Testis (tissue), 2 donors: ENCODE measurements at regions not wholly inside any gene's neighbourhood (a gene's known extent, or its start where the extent isn't known, plus 50 kb on each side); places are given as distances from the start of the nearest gene placed in this dataset.
"Not testable (repeated sequence)": the region's sequence is repeated elsewhere in the genome, so short reads cannot be mapped to it uniquely, and the experiment has no call there.

ENCODE experiments used
- DNase-seq: peaks from one replicate; pipeline ENCODE4 v3.0.0-alpha.2; 2019
- H3K27ac ChIP-seq, 2 donors: fragments of 200-600 bp; sonication (generic); one replicate each; pipeline ENCODE4 v1.5.1; 2019
- H3K27me3 ChIP-seq: fragments of 200-600 bp; sonication (generic); one replicate; pipeline ENCODE4 v1.5.1; 2019
- H3K36me3 ChIP-seq: fragments of 200-600 bp; sonication (generic); one replicate; pipeline ENCODE4 v1.5.1; 2017; ENCODE audit warnings: low read depth; ENCODE audit errors: missing control alignments
- H3K4me1 ChIP-seq: fragments of 200-600 bp; sonication (generic); one replicate; pipeline ENCODE4 v1.5.1; 2019
- H3K4me3 ChIP-seq, 2 donors: fragments of 200-600 bp; sonication (generic); one replicate each; pipeline ENCODE4 v1.5.1; 2017 to 2019
- H3K9me3 ChIP-seq: fragments of 200-600 bp; sonication (generic); one replicate; pipeline ENCODE4 v1.5.1; 2017
- POLR2A ChIP-seq: fragments of 450-650 bp; IDR thresholded peaks from one replicate; pipeline ENCODE4 v1.6.1; 2017; ENCODE audit warnings: antibody characterized with exemption, mild to moderate bottlenecking, moderate library complexity
- WGBS, 2 donors: methylation state at CpG; one replicate each; pipeline ENCODE4 v1.1.5; 2018; 5-methylcytosine and 5-hydroxymethylcytosine counted together
- intact Hi-C: fragments of 100-400 bp; cut with DNase I; formaldehyde crosslinking; loops from one replicate; pipeline ENCODE4 v1.15.1; 2023; ENCODE audit warnings: low total_unique reads
- TF ChIP-seq, protein P1 (sequence below), 3 experiments: fragments of 450-650 bp in 2 of 3; fragments of 200-600 bp in 1 of 3; sonication (generic) in 1 of 3; IDR thresholded peaks; one replicate each; pipeline ENCODE4 v1.5.1; 2016 to 2019; ENCODE audit warnings: antibody characterized with exemption in 3 of 3, mild to moderate bottlenecking in 2 of 3, moderate library complexity in 1 of 3

- no peak for DNase-seq
- no peak for TF ChIP-seq POLR2A
- TF ChIP-seq, protein P1, sequence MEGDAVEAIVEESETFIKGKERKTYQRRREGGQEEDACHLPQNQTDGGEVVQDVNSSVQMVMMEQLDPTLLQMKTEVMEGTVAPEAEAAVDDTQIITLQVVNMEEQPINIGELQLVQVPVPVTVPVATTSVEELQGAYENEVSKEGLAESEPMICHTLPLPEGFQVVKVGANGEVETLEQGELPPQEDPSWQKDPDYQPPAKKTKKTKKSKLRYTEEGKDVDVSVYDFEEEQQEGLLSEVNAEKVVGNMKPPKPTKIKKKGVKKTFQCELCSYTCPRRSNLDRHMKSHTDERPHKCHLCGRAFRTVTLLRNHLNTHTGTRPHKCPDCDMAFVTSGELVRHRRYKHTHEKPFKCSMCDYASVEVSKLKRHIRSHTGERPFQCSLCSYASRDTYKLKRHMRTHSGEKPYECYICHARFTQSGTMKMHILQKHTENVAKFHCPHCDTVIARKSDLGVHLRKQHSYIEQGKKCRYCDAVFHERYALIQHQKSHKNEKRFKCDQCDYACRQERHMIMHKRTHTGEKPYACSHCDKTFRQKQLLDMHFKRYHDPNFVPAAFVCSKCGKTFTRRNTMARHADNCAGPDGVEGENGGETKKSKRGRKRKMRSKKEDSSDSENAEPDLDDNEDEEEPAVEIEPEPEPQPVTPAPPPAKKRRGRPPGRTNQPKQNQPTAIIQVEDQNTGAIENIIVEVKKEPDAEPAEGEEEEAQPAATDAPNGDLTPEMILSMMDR (IDR thresholded peaks at IDR 0.05) = no peak
Measured at GRCh38 chr10:25105262-25105661, 69.5 kb upstream of the GPR158 start.

GRCh38 chr10:25105743-25106260 is 69.0 kb upstream of the GPR158 start:
- Histone ChIP-seq H3K27ac (no peak overlapping the region), H3K4me1 (no peaks in the 10 kb centered on the region), H3K36me3 (no peaks in the 10 kb centered on the region), H3K9me3 (no peaks in the 10 kb centered on the region), H3K27me3 (no peaks in the 10 kb centered on the region), H3K4me3 (no peak overlapping the region)
- TF ChIP-seq POLR2A = no peak
- TF ChIP-seq, protein P1 (IDR thresholded peaks at IDR 0.05) = no peak
- intact Hi-C loops = no loop called here
- WGBS, 2 donors = 42 to 56% methylated on average over 5 of the region's 5 CpGs
- no peak for DNase-seq

More at GRCh38 chr10:25105262-25105661, 69.5 kb upstream of the GPR158 start:
- H3K27me3 ChIP-seq = no peaks in the 10 kb centered on the region
- H3K36me3 ChIP-seq = no peaks in the 10 kb centered on the region
- intact Hi-C loops = no loop called here
- no peaks in the 10 kb centered on the region for H3K4me1 ChIP-seq
- no peak overlapping the region for H3K27ac ChIP-seq
- no peak overlapping the region for H3K4me3 ChIP-seq
- H3K9me3 ChIP-seq = no peaks in the 10 kb centered on the region
- 79 to 83% methylated on average over 2 of the region's 2 CpGs for WGBS, 2 donors

- intact Hi-C loops = no loop called here
- H3K4me1 ChIP-seq = no peaks in the 10 kb centered on the region
- 91 to 93% methylated on average over 2 of the region's 2 CpGs for WGBS, 2 donors
Measured at GRCh38 chr10:25107756-25108155, 67.0 kb upstream of the GPR158 start.

GRCh38 chr10:25109896-25110295 is 64.9 kb upstream of the GPR158 start:
- H3K9me3 ChIP-seq, H3K27ac ChIP-seq, H3K4me3 ChIP-seq, H3K4me1 ChIP-seq, intact Hi-C loops, H3K27me3 ChIP-seq, DNase-seq, H3K36me3 ChIP-seq: not testable (repeated sequence)
- 93 to 94% methylated on average over 7 of the region's 7 CpGs for whole genome bisulfite sequencing, 2 donors

More at GRCh38 chr10:25107756-25108155, 67.0 kb upstream of the GPR158 start:
- H3K27me3 ChIP-seq = no peaks in the 10 kb centered on the region
- no peak for DNase-seq
- H3K36me3 ChIP-seq = no peaks in the 10 kb centered on the region
- no peak overlapping the region for H3K27ac ChIP-seq
- no peak overlapping the region for H3K4me3 ChIP-seq
- no peaks in the 10 kb centered on the region for H3K9me3 ChIP-seq
- TF ChIP-seq, protein P1 (IDR thresholded peaks at IDR 0.05) = no peak
- no peak for TF ChIP-seq POLR2A

DNA sequence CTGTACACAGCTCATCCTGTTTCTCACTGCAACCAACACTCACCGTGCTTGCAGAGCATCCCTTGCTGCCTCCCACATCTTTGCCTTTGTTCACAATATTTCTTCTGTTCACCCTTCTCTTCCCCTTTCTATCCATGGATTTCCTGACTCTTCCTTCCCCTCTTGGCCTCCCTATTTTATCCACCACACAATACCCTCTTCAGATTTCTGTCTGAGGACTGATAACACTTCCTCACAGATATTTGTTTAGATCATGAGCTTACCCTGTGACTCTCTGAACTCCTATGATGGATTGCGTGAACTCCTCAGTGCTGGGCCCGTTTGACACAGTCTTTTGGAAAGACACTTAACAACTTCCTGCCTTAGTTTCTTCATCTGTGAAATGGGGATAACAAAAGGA is 62.8 kb upstream of the GPR158 start:
- DNase-seq = no peak
- H3K4me3 ChIP-seq = no peak overlapping the region
- H3K27me3 ChIP-seq = no peaks in the 10 kb centered on the region
- WGBS, 2 donors = 71 to 79% methylated on average over 3 of the region's 3 CpGs
- intact Hi-C loops = no loop called here
- no peak overlapping the region for H3K27ac ChIP-seq
- no peaks in the 10 kb centered on the region for H3K36me3 ChIP-seq
- no peak for TF ChIP-seq POLR2A
- TF ChIP-seq, protein P1 (IDR thresholded peaks at IDR 0.05) = no peak
- no peaks in the 10 kb centered on the region for H3K9me3 ChIP-seq
- no peaks in the 10 kb centered on the region for H3K4me1 ChIP-seq
